HG02623 (cell line): ENCODE measurements at regions not wholly inside any gene's neighbourhood (a gene's known extent, or its start where the extent isn't known, plus 50 kb on each side); places are given as distances from the start of the nearest gene placed in this dataset.

Source experiments
- ATAC-seq: cut with Tn5 transposase; IDR thresholded peaks from one replicate; pipeline ENCODE4 v1.9.1; 2021; ENCODE audit warnings: moderate library complexity; ENCODE audit not compliant: unreplicated experiment

- no peak for ATAC-seq
Measured at GRCh38 chr9:108473209-108474112, 382.3 kb downstream of the ACTL7B start.

DNA sequence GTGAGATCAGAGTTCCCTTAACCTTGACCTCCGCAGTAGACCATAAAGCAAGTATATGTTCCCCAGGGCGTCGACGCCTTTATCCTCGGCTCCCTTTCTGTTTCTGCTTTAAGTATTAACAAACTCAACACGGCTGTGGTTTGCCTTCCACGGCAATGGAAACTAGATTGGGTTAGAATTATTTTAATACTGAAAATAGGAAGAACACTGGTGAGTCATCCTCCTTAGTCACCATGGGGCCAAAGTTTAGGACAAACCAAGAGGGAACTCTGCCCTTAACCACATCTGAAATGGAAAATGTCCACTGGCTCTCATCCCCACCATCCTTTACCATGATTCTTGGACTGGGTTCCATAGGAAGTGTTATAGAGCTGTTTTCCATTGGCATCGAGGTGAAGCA, 386.1 kb downstream of the ACTL7B start:
- ATAC-seq, result no peak

- ATAC-seq, result peak; percentile 60
Measured at GRCh38 chr9:108468364-108468763, 387.4 kb downstream of the ACTL7B start.

DNA sequence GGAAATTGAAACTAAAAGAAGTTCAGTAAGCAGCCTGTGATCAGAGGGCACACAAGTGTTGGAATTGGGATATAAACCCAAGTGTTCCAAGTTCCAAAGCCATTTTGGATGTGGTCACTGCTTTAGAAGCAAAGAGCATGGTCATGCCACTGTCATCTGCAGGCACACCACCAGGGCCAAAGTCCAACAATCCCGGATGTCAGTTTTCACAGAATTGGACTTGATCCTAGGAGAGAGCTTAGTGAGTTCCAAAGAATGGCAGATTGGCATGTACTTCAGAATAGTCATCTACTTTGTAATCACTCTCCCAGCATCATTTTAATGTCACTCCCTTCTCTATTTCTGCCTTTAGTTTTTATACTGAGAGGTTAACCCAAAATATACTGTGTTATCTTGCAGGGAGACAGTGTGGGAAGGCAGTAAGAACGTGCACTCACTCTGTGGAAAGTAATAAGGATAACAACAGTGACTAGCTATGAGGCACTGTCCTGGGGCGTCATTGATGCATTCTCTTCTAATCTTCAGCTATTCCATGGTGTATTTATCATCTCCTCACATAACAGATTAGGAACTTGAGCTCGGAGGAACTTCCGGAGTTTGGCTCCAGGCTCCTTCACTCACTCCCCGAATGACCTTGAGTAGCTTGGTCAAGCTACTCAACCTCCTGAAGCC, 388.0 kb downstream of the ACTL7B start:
- no peak for ATAC-seq

GRCh38 chr9:108467161-108467560, 388.6 kb downstream of the ACTL7B start:
- ATAC-seq, result no peak

GRCh38 chr9:108466304-108466703, 389.5 kb downstream of the ACTL7B start:
- no peak for ATAC-seq

- ATAC-seq, result no peak
Measured at GRCh38 chr9:108463932-108464606, 391.7 kb downstream of the ACTL7B start.

DNA sequence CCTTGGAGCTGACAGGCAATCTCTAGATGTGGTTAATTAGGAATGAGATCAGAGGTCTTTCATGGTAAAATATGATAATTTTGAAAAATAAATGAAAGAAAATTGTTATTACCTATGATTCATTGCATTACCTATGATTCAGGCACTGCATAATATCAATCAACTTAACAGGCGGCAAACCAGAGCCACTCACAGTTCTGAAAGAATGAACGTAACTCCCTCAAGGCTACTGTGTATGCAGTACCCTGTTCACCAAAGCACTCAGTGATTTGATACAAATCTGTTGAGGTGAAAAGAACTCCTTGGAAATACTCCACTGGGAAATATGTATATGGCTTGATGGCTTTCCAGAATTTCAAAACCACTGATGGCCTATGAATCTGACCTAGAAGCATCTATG, 398.9 kb downstream of the ACTL7B start:
- no peak for ATAC-seq

GRCh38 chr9:108445431-108446071, 410.2 kb downstream of the ACTL7B start:
- ATAC-seq, result no peak

GRCh38 chr9:108444400-108445358, 411.1 kb downstream of the ACTL7B start:
- ATAC-seq, result no peak

GRCh38 chr9:108443741-108444140, 412.0 kb downstream of the ACTL7B start:
- ATAC-seq, result no peak

DNA sequence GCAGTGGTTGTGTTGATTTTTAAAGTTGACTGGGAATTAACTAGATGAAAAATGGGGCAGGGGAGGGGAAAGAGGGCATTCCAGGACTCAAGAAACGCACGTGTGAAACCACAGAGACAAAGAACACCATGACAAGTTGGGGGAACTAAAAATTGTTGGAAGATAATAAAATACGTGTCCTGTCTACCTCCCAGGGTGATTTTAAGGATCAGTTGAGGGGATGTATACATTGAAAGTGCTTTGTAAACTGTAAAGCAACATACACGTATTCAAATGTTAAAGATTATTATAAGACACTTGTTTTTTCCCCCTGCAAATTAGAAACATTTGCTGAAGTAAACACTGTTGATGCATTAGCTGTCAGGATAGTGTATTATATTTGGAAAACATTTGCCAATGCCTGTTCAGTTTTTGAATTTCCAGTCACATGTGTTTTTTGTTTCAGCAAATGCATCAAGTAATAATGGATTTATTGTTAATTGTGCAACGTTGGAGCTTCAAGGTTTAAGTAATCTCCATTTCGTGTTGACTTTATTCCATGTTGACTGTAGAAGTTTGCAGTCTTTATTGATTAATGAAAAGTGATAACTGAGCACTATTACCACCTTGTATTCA, 412.7 kb downstream of the ACTL7B start:
- no peak for ATAC-seq

DNA sequence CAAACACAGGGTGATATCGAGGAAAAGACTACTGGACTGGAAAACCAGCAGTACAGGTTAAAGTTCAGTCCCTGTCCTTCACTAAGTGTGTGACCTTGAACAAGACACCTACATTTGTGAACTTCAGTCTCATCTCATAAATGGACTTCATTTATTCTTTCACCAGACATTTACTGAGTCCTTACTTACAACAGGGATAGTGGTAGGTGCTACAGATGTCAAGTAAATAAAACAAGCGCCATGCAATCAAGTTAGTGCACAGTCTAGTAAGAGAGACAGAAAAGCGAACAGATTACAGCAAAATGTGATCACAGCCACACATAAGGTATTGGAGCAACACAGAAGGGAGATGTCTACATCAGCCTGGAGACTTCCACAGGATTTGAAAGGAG, 413.2 kb downstream of the ACTL7B start:
- no peak for ATAC-seq

- no peak for ATAC-seq
Measured at GRCh38 chr9:108441726-108442125, 414.1 kb downstream of the ACTL7B start.

DNA sequence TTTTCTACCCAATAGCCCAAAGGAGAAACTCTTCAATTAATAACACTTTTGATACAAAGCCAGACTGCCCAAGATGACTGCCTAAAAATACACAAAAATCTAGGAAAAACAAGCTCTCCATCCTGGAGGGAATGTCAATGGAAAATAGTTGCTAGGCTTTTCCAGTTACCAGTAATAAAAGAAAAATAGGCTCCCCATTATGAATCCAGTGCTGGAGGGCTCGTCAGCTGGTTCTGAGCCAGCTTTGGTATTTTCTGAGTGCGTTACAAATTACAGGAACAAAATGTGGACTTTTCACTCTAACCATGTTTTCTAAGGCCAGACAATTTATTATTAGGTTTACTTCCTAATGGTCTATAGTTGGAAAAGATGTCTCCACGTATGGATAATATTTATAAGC, 414.5 kb downstream of the ACTL7B start:
- ATAC-seq, result no peak

DNA sequence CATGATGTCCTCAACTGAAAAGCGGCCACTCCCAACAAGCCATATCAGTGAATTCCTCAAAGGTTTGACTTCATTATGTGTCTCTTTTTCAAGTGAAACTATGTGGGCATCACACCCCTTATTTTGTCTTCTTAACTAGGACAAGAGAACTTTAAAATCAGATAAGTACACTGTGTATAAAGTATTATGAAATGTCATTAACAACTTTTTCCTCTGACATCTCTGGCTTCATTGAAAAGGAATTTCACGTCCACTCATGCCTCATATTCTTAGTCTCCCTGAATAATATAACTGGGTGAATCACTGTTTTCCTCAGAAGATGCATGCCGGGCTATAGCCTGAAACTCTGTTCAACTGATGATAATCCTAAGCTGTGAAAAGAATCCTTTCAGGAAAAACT, 415.8 kb downstream of the ACTL7B start:
- ATAC-seq, result no peak

- ATAC-seq, result no peak
Measured at GRCh38 chr9:108437656-108438055, 418.1 kb downstream of the ACTL7B start.

GRCh38 chr9:108436448-108436847, 419.3 kb downstream of the ACTL7B start:
- ATAC-seq, result no peak

DNA sequence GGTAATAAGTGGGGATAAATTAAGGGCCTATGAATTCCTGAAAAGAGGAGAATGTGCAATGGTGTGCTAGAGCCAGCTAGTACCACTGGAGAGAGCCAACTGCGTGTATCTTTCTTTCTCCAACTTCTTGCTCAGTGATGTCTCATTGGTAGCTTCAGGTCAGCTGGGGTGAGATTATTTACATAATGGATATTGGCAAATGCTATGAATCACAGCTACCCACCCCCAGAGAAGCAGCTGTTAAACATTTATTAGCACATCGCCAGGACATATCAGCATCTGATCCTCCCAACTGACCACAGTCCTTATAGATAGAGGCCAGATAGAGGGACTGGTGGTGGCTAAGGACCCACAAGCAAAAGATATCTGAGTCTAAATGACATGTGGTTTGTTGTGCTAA, 421.3 kb downstream of the ACTL7B start:
- ATAC-seq, result no peak

DNA sequence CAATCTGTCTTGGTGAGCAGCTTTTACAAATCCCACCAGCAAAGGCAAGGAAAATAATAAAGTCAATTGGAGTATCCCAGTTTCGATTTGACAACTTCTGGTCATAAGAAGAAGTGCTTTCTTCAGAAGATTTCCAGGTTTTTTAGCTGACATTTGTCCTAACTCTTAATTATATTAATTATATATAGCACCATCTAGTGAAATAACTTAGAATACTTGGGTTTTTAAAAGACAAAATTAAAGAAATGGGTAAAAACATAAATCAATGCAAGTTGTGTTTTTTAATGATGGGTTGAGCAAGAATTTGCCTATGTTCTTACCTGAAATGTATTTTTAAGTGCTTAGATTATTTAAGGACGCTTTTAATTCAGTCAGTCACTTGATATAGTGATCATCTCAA, 421.8 kb downstream of the ACTL7B start:
- no peak for ATAC-seq
